K562 (cell line): ENCODE measurements at regions not wholly inside any gene's neighbourhood (a gene's known extent, or its start where the extent isn't known, plus 50 kb on each side); places are given as distances from the start of the nearest gene placed in this dataset.

Experiments
- GTF2A2 ChIP-seq: IDR thresholded peaks from 2 replicates; pipeline ENCODE4 v1.6.1; 2016; ENCODE audit warnings: mild to moderate bottlenecking, missing genetic modification characterization, missing compliant biosample characterization
- OTX1 ChIP-seq: fragments of 450-650 bp; formaldehyde crosslinking; IDR thresholded peaks from 2 replicates; pipeline ENCODE4 v1.4.0; 2022; ENCODE audit warnings: mild to moderate bottlenecking
- POLR2A ChIP-seq: fragments of 450-650 bp; conservative IDR thresholded peaks from 2 replicates; pipeline ENCODE4 v1.6.1; 2016
- PTBP1 ChIP-seq: fragments of 200-400 bp; formaldehyde crosslinking; IDR thresholded peaks from 2 replicates; pipeline ENCODE4 v1.6.1; 2017; ENCODE audit warnings: low read depth, low read length
- TAF1 ChIP-seq: IDR thresholded peaks from 2 replicates; pipeline ENCODE4 v1.6.1; 2011; ENCODE audit warnings: mild to moderate bottlenecking, low read length, moderate library complexity; ENCODE audit not compliant: insufficient read depth, control insufficient read depth, severe bottlenecking; ENCODE audit errors: extremely low read depth
- ZNF146 ChIP-seq: IDR thresholded peaks from one replicate; pipeline ENCODE4 v1.6.1; 2018; ENCODE audit warnings: missing compliant biosample characterization; ENCODE audit not compliant: unreplicated experiment
- TF ChIP-seq, protein P1 (sequence below), 3 experiments: IDR thresholded peaks in 2 of 3; conservative IDR thresholded peaks in 1 of 3; 2 replicates each; pipeline ENCODE4 v1.5.1; 2011 to 2012; ENCODE audit warnings: low read length in 3 of 3, mild to moderate bottlenecking in 3 of 3, control low read depth in 2 of 3, improper control_type of control experiment in 1 of 3, inconsistent platforms in 1 of 3, low read depth in 1 of 3, mixed read lengths in 1 of 3, moderate library complexity in 1 of 3; ENCODE audit not compliant: insufficient read depth in 2 of 3
- TF ChIP-seq, protein P2 (sequence below), 2 experiments: fragments of 450-650 bp in 1 of 2; sonication (generic) in 1 of 2; formaldehyde crosslinking; conservative IDR thresholded peaks; 2 replicates each; pipeline versions ENCODE4 v1.4.0 to v1.8.1; 2020 to 2022; ENCODE audit warnings: mild to moderate bottlenecking in 1 of 2, missing genetic modification reagents in 1 of 2
- TF ChIP-seq, protein P3 (sequence below): sonication (generic); formaldehyde crosslinking; IDR thresholded peaks from 2 replicates; pipeline ENCODE4 v1.8.0; 2022; ENCODE audit warnings: mild to moderate bottlenecking, missing genetic modification reagents
- TF ChIP-seq, protein P4 (sequence below): fragments of 250-450 bp; sonication (Bioruptor Pico); IDR thresholded peaks from 2 replicates; pipeline ENCODE4 v1.8.0; 2022; ENCODE audit warnings: inconsistent platforms, mild to moderate bottlenecking, moderate library complexity, borderline replicate concordance

DNA sequence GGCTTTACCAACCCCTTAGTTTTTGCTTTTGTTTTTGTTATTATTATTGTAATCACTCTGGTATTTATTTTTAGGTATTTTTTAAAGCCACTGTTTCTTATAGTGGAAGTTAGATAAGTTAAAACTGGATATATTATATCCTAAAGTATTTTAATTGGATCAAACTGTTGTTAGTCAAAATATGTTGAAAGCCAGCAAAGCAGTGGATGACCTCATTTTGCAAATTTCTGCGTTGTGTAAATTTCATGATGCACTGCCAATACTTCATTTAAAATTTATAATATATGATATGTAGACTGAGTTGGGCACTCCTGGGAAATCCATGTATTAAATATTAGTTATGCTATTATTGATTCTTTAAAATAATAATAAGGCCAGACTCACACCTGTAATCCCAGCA, 661.7 kb upstream of the NRXN1 start:
- TF ChIP-seq POLR2A, result no peak
- TF ChIP-seq TAF1, result no peak
- TF ChIP-seq, protein P1, sequence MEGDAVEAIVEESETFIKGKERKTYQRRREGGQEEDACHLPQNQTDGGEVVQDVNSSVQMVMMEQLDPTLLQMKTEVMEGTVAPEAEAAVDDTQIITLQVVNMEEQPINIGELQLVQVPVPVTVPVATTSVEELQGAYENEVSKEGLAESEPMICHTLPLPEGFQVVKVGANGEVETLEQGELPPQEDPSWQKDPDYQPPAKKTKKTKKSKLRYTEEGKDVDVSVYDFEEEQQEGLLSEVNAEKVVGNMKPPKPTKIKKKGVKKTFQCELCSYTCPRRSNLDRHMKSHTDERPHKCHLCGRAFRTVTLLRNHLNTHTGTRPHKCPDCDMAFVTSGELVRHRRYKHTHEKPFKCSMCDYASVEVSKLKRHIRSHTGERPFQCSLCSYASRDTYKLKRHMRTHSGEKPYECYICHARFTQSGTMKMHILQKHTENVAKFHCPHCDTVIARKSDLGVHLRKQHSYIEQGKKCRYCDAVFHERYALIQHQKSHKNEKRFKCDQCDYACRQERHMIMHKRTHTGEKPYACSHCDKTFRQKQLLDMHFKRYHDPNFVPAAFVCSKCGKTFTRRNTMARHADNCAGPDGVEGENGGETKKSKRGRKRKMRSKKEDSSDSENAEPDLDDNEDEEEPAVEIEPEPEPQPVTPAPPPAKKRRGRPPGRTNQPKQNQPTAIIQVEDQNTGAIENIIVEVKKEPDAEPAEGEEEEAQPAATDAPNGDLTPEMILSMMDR (IDR thresholded peaks at IDR 0.05 in 2 of 3, conservative IDR thresholded peaks at IDR 0.05 in 1 of 3; ENCODE audit: insufficient read depth in 2 of 3, low read depth in 1 of 3, low read length in 3 of 3), result no peak
- TF ChIP-seq, protein P2, sequence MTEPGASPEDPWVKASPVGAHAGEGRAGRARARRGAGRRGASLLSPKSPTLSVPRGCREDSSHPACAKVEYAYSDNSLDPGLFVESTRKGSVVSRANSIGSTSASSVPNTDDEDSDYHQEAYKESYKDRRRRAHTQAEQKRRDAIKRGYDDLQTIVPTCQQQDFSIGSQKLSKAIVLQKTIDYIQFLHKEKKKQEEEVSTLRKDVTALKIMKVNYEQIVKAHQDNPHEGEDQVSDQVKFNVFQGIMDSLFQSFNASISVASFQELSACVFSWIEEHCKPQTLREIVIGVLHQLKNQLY (CRISPR knock-in tag; conservative IDR thresholded peaks at IDR 0.05), result no peak
- TF ChIP-seq OTX1 (CRISPR knock-in tag), result no peak
- TF ChIP-seq, protein P3, sequence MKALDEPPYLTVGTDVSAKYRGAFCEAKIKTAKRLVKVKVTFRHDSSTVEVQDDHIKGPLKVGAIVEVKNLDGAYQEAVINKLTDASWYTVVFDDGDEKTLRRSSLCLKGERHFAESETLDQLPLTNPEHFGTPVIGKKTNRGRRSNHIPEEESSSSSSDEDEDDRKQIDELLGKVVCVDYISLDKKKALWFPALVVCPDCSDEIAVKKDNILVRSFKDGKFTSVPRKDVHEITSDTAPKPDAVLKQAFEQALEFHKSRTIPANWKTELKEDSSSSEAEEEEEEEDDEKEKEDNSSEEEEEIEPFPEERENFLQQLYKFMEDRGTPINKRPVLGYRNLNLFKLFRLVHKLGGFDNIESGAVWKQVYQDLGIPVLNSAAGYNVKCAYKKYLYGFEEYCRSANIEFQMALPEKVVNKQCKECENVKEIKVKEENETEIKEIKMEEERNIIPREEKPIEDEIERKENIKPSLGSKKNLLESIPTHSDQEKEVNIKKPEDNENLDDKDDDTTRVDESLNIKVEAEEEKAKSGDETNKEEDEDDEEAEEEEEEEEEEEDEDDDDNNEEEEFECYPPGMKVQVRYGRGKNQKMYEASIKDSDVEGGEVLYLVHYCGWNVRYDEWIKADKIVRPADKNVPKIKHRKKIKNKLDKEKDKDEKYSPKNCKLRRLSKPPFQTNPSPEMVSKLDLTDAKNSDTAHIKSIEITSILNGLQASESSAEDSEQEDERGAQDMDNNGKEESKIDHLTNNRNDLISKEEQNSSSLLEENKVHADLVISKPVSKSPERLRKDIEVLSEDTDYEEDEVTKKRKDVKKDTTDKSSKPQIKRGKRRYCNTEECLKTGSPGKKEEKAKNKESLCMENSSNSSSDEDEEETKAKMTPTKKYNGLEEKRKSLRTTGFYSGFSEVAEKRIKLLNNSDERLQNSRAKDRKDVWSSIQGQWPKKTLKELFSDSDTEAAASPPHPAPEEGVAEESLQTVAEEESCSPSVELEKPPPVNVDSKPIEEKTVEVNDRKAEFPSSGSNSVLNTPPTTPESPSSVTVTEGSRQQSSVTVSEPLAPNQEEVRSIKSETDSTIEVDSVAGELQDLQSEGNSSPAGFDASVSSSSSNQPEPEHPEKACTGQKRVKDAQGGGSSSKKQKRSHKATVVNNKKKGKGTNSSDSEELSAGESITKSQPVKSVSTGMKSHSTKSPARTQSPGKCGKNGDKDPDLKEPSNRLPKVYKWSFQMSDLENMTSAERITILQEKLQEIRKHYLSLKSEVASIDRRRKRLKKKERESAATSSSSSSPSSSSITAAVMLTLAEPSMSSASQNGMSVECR (CRISPR knock-in tag), result no peak
- no peak for TF ChIP-seq ZNF146 (CRISPR knock-in tag)
- TF ChIP-seq, protein P4, sequence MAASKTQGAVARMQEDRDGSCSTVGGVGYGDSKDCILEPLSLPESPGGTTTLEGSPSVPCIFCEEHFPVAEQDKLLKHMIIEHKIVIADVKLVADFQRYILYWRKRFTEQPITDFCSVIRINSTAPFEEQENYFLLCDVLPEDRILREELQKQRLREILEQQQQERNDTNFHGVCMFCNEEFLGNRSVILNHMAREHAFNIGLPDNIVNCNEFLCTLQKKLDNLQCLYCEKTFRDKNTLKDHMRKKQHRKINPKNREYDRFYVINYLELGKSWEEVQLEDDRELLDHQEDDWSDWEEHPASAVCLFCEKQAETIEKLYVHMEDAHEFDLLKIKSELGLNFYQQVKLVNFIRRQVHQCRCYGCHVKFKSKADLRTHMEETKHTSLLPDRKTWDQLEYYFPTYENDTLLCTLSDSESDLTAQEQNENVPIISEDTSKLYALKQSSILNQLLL (CRISPR knock-in tag), result no peak
- no peak for TF ChIP-seq GTF2A2
- no peak for TF ChIP-seq PTBP1
